ENCODE measurements at regions not wholly inside any gene's neighbourhood (a gene's known extent, or its start where the extent isn't known, plus 50 kb on each side); places are given as distances from the start of the nearest gene placed in this dataset.

DNA sequence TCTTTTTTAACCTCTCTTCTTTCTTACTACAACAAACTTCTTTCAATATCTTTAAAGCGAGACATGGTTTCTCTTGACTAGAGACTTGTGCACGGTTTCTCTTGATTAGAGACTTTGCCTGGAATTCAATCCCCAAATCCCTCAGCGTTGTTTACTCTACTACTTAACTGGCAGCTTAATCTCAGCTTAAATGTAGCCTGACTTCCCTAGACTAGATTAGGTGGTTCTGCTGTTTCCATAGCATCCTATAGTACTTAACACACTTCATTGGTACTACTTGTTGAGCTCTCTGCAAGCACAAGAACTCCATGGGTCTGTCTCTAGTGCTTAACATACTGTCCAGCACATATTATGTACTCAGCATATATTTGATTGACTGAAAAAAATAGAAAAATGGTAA, 168.2 kb upstream of the GPR149 start:
- no peak for DNase-seq (ENCODE audit: low read depth, low spot score)
- Histone ChIP-seq H3K27me3 (ENCODE audit: control insufficient read depth, insufficient read depth, low read length) (no peaks in the 10 kb centered on the region), H3K27ac (ENCODE audit: low read depth, low read length) (no peak overlapping the region), H3K9me3 (ENCODE audit: control insufficient read depth, insufficient read depth, low read length) (no peaks in the 10 kb centered on the region), H3K4me3 (ENCODE audit: low read depth, low read length) (no peak overlapping the region)
- POLR2A ChIA-PET = no interaction called here
- CTCF ChIA-PET = no interaction called here
- TF ChIP-seq, protein P1, sequence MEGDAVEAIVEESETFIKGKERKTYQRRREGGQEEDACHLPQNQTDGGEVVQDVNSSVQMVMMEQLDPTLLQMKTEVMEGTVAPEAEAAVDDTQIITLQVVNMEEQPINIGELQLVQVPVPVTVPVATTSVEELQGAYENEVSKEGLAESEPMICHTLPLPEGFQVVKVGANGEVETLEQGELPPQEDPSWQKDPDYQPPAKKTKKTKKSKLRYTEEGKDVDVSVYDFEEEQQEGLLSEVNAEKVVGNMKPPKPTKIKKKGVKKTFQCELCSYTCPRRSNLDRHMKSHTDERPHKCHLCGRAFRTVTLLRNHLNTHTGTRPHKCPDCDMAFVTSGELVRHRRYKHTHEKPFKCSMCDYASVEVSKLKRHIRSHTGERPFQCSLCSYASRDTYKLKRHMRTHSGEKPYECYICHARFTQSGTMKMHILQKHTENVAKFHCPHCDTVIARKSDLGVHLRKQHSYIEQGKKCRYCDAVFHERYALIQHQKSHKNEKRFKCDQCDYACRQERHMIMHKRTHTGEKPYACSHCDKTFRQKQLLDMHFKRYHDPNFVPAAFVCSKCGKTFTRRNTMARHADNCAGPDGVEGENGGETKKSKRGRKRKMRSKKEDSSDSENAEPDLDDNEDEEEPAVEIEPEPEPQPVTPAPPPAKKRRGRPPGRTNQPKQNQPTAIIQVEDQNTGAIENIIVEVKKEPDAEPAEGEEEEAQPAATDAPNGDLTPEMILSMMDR (IDR thresholded peaks at IDR 0.05; ENCODE audit: low read depth, low read length) = no peak

DNA sequence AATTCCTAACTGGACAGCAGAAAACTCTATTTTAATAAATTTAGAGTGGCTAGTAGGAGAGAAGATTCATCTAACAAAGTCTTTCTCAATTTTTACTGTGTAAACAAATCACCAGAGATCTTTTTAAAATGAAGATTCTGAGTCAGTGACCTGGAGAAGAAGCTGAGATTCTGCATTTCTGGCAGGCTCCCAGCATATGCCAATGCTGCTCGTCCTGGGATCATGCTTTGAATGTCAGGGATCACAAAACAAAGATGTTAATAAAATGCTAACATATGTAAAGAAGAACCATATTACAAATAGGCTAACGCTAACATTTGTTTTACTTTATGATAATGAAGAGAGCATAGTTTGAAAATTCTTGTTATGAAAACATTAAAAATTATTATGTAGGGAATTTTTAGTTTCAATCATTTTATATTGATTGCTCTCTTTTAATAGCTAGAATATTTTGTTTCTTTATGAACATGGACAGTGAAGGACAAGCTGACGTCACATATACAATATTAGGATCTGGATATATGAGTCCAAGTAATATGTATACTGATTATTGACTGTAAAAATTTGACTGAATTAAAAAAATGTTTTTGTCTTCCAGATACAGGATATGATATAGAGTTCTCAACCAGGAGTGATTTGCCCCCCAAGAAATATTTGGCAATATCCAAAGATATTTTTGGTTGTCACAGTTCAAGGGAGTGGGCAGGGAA, 160.8 kb upstream of the GPR149 start:
- TF ChIP-seq, protein P1 (IDR thresholded peaks at IDR 0.05; ENCODE audit: low read depth, low read length) = no peak
- H3K27me3 ChIP-seq (ENCODE audit: control insufficient read depth, insufficient read depth, low read length) = no peaks in the 10 kb centered on the region
- ChIA-PET POLR2A (no interaction called here), CTCF (no interaction called here)
- DNase-seq (ENCODE audit: low read depth, low spot score) = no peak
- no peak overlapping the region for H3K4me3 ChIP-seq (ENCODE audit: low read depth, low read length)
- no peaks in the 10 kb centered on the region for H3K9me3 ChIP-seq (ENCODE audit: control insufficient read depth, insufficient read depth, low read length)
- no peak overlapping the region for H3K27ac ChIP-seq (ENCODE audit: low read depth, low read length)

DNA sequence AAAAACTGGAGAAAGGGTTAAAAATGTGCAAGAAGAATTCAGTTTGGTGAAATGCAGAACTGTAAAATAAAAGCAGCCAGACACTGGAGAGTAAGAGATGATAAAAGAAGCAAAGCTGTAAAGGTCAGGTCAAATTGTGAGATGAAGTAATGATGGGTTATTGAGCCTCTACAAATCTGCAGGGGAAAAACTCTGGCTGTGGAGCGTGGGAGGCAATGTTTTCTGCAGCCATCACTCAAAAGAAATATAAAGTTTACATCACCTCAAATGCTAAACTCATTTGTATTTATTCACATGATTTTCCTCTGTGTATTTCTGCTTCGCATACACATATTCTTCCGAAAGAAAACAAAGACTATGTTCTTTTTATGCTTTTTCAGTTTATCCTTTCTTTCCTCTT, 158.8 kb upstream of the GPR149 start:
- POLR2A ChIA-PET = no interaction called here
- DNase-seq (ENCODE audit: low read depth, low spot score) = no peak
- CTCF ChIA-PET = no interaction called here
- TF ChIP-seq, protein P1 (IDR thresholded peaks at IDR 0.05; ENCODE audit: low read depth, low read length) = no peak
- Histone ChIP-seq H3K27ac (ENCODE audit: low read depth, low read length) (no peak overlapping the region), H3K9me3 (ENCODE audit: control insufficient read depth, insufficient read depth, low read length) (no peaks in the 10 kb centered on the region), H3K27me3 (ENCODE audit: control insufficient read depth, insufficient read depth, low read length) (no peaks in the 10 kb centered on the region), H3K4me3 (ENCODE audit: low read depth, low read length) (no peak overlapping the region)

DNA sequence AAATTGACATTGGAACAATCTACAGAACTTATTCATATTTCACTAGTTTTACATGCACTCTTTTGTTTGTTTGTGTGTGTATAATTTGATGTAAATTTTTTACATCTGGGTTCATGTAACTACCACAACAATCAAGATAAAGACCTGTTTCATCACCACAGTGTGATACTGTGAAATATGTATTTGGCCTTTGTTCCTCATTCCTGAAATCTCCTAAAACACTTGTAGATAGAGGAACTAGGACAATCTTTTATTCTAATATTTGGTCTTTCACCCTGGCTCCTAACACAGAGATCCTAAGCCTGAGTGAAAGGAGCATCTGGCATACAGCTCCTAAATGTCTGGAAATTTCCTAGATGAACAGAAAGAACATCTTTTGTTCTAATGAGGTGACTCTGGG, 155.0 kb upstream of the GPR149 start:
- DNase-seq (ENCODE audit: low read depth, low spot score) = no peak
- Histone ChIP-seq H3K27ac (ENCODE audit: low read depth, low read length) (no peak overlapping the region), H3K27me3 (ENCODE audit: control insufficient read depth, insufficient read depth, low read length) (no peaks in the 10 kb centered on the region), H3K4me3 (ENCODE audit: low read depth, low read length) (no peak overlapping the region), H3K9me3 (ENCODE audit: control insufficient read depth, insufficient read depth, low read length) (no peaks in the 10 kb centered on the region)
- TF ChIP-seq, protein P1 (IDR thresholded peaks at IDR 0.05; ENCODE audit: low read depth, low read length) = no peak
- ChIA-PET CTCF (no interaction called here), POLR2A (no interaction called here)

DNA sequence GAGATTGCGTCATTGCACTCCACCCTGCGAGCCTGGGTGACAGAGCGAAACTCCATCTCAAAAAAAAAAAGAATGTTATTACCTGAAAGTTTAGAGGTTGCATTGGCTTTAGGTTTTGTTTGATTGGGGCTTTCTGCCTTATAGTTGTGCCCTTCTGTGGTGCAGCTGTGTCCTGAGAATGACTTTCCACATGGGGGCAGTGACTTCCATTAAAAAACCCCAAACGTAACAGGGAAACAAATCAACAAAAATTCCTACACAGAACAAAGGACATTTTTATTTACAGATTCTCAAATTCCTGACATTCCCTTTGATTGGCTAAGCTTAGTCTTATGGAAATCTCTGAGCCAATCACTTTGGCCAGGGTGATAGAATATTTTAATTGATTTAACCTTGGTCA, 154.1 kb upstream of the GPR149 start:
- Histone ChIP-seq H3K27me3 (ENCODE audit: control insufficient read depth, insufficient read depth, low read length) (no peaks in the 10 kb centered on the region), H3K4me3 (ENCODE audit: low read depth, low read length) (no peak overlapping the region), H3K27ac (ENCODE audit: low read depth, low read length) (no peak overlapping the region), H3K9me3 (ENCODE audit: control insufficient read depth, insufficient read depth, low read length) (no peaks in the 10 kb centered on the region)
- TF ChIP-seq, protein P1 (IDR thresholded peaks at IDR 0.05; ENCODE audit: low read depth, low read length) = no peak
- POLR2A ChIA-PET = no interaction called here
- CTCF ChIA-PET = no interaction called here
- no peak for DNase-seq (ENCODE audit: low read depth, low spot score)
